DND-41 (cell line): ENCODE measurements at regions not wholly inside any gene's neighbourhood (a gene's known extent, or its start where the extent isn't known, plus 50 kb on each side); places are given as distances from the start of the nearest gene placed in this dataset.
"Not testable (repeated sequence)": the region's sequence is repeated elsewhere in the genome, so short reads cannot be mapped to it uniquely, and the experiment has no call there.

Experiments used
- ATAC-seq: fragments of 200-7000 bp; cut with Tn5 transposase; 3 replicates; pipeline ENCODE4 v1.9.1; 2021; ENCODE audit warnings: low read depth; ENCODE audit not compliant: insufficient read depth
- DNase-seq: peaks from one replicate; pipeline ENCODE4 v3.0.0-alpha.2; 2020
- H2AFZ ChIP-seq: 2 replicates; pipeline ENCODE4 v1.6.0; 2012; ENCODE audit warnings: low read depth, low read length
- H3K27ac ChIP-seq: 2 replicates; pipeline ENCODE4 v1.5.1; 2012; ENCODE audit warnings: low read length, inconsistent platforms
- H3K27me3 ChIP-seq: fragments of 200-600 bp; sonication (generic); 2 replicates; pipeline ENCODE4 v1.6.0; 2012; ENCODE audit warnings: low read length, mild to moderate bottlenecking, inconsistent platforms; ENCODE audit not compliant: insufficient read depth, poor library complexity
- H3K36me3 ChIP-seq: 2 replicates; pipeline ENCODE4 v1.5.1; 2012; ENCODE audit warnings: low read length, inconsistent platforms; ENCODE audit not compliant: insufficient read depth
- H3K4me1 ChIP-seq: 2 replicates; pipeline ENCODE4 v1.5.1; 2012; ENCODE audit warnings: mild to moderate bottlenecking, low read length; ENCODE audit not compliant: insufficient read depth
- H3K4me2 ChIP-seq: 2 replicates; pipeline ENCODE4 v1.6.0; 2012; ENCODE audit warnings: mild to moderate bottlenecking, moderate library complexity, low read length, inconsistent platforms; ENCODE audit not compliant: insufficient read depth
- H3K4me3 ChIP-seq, 2 experiments: fragments of 200-600 bp in 1 of 2; shearing (Covaris generic) in 1 of 2; 2 replicates each; pipeline ENCODE4 v1.5.1; 2012 to 2016; ENCODE audit warnings: inconsistent platforms in 2 of 2, low read length in 2 of 2, mild to moderate bottlenecking in 2 of 2, low read depth in 1 of 2, moderate library complexity in 1 of 2
- H3K79me2 ChIP-seq: 2 replicates; pipeline ENCODE4 v1.6.0; 2012; ENCODE audit warnings: low read length, inconsistent platforms; ENCODE audit not compliant: insufficient read depth
- H3K9ac ChIP-seq: 2 replicates; pipeline ENCODE4 v1.6.0; 2012; ENCODE audit warnings: low read depth, mild to moderate bottlenecking, inconsistent platforms, low read length, moderate library complexity
- H3K9me3 ChIP-seq: 2 replicates; pipeline ENCODE4 v1.5.1; 2012; ENCODE audit warnings: low read length, moderate library complexity, mild to moderate bottlenecking, inconsistent platforms; ENCODE audit not compliant: insufficient read depth, severe bottlenecking
- H4K20me1 ChIP-seq: 2 replicates; pipeline ENCODE4 v1.6.0; 2012; ENCODE audit warnings: low read length; ENCODE audit not compliant: insufficient read depth
- CTCF ChIP-seq: IDR thresholded peaks from 2 replicates; pipeline ENCODE4 v1.5.1; 2012; ENCODE audit warnings: borderline replicate concordance, low read length, moderate library complexity, mild to moderate bottlenecking; ENCODE audit not compliant: poor library complexity, severe bottlenecking; ENCODE audit errors: extremely low read depth
- EZH2 ChIP-seq: IDR thresholded peaks from 3 replicates; pipeline ENCODE4 v1.6.1; 2012; ENCODE audit warnings: borderline replicate concordance, low read depth, mild to moderate bottlenecking, moderate library complexity, low read length, inconsistent platforms; ENCODE audit not compliant: severe bottlenecking

- Histone ChIP-seq H3K4me3 (no peak overlapping the region), H3K36me3 (no peaks in the 10 kb centered on the region), H3K27ac (no peak overlapping the region), H3K79me2 (no peaks in the 10 kb centered on the region), H4K20me1 (no peaks in the 10 kb centered on the region), H3K4me2 (no peak overlapping the region), H2AFZ (no peak overlapping the region), H3K4me1 (no peaks in the 10 kb centered on the region), H3K27me3 (peaks cover 4% of the 10 kb centered on the region), H3K9ac (no peak overlapping the region), H3K9me3 (no peaks in the 10 kb centered on the region)
- ATAC-seq: no peak
- DNase-seq: no peak
- TF ChIP-seq CTCF: no peak
- TF ChIP-seq EZH2: no peak
These were observed 68.4 kb upstream of the FBXO28 start for GRCh38 chr1:224045556-224045955.

- no peak for DNase-seq
- H3K9ac ChIP-seq: no peak overlapping the region
- no peaks in the 10 kb centered on the region for H3K4me1 ChIP-seq
- H3K9me3 ChIP-seq: no peaks in the 10 kb centered on the region
- TF ChIP-seq CTCF: no peak
- TF ChIP-seq EZH2: no peak
- no peaks in the 10 kb centered on the region for H3K36me3 ChIP-seq
- no peak overlapping the region for H3K4me2 ChIP-seq
- no peak for ATAC-seq
- H3K27ac ChIP-seq: no peak overlapping the region
- no peaks in the 10 kb centered on the region for H3K79me2 ChIP-seq
- H2AFZ ChIP-seq: no peak overlapping the region
- peaks cover 2% of the 10 kb centered on the region for H3K27me3 ChIP-seq
- no peaks in the 10 kb centered on the region for H4K20me1 ChIP-seq
- H3K4me3 ChIP-seq: no peak overlapping the region
These were observed 69.5 kb upstream of the FBXO28 start for GRCh38 chr1:224044420-224044819.

- no peak for ATAC-seq
- H2AFZ ChIP-seq: no peak overlapping the region
- TF ChIP-seq CTCF: no peak
- TF ChIP-seq EZH2: no peak
These were observed 71.3 kb upstream of the FBXO28 start for GRCh38 chr1:224042557-224043118.

GRCh38 chr1:224041032-224041431, 72.9 kb upstream of the FBXO28 start:
- H3K9ac ChIP-seq: no peak overlapping the region
- H3K27me3 ChIP-seq: peaks cover 2% of the 10 kb centered on the region
- H3K9me3 ChIP-seq: no peaks in the 10 kb centered on the region
- H3K4me3 ChIP-seq: no peak overlapping the region
- H3K27ac ChIP-seq: no peak overlapping the region
- H3K36me3 ChIP-seq: no peaks in the 10 kb centered on the region
- no peak overlapping the region for H3K4me2 ChIP-seq
- H3K4me1 ChIP-seq: no peaks in the 10 kb centered on the region
- H4K20me1 ChIP-seq: no peaks in the 10 kb centered on the region
- no peak overlapping the region for H2AFZ ChIP-seq
- DNase-seq: no peak
- no peak for ATAC-seq
- no peaks in the 10 kb centered on the region for H3K79me2 ChIP-seq
- TF ChIP-seq EZH2: no peak
- TF ChIP-seq CTCF: no peak

More at GRCh38 chr1:224042557-224043118, 71.3 kb upstream of the FBXO28 start:
- H4K20me1 ChIP-seq: no peaks in the 10 kb centered on the region
- no peak overlapping the region for H3K27ac ChIP-seq
- H3K4me3 ChIP-seq: no peak overlapping the region
- no peak overlapping the region for H3K9ac ChIP-seq
- no peak overlapping the region for H3K4me2 ChIP-seq
- H3K79me2 ChIP-seq: no peaks in the 10 kb centered on the region
- H3K9me3 ChIP-seq: no peaks in the 10 kb centered on the region
- no peaks in the 10 kb centered on the region for H3K4me1 ChIP-seq
- no peaks in the 10 kb centered on the region for H3K36me3 ChIP-seq
- DNase-seq: no peak
- peaks cover 2% of the 10 kb centered on the region for H3K27me3 ChIP-seq

GRCh38 chr1:224040423-224040822, 73.5 kb upstream of the FBXO28 start:
- not testable (repeated sequence) for H4K20me1 ChIP-seq, H3K4me1 ChIP-seq, H3K4me2 ChIP-seq, H3K79me2 ChIP-seq, H3K4me3 ChIP-seq, DNase-seq, H3K36me3 ChIP-seq, H3K27me3 ChIP-seq, ATAC-seq, H3K9me3 ChIP-seq, H2AFZ ChIP-seq, H3K9ac ChIP-seq, H3K27ac ChIP-seq
